ENCODE measurements at regions not wholly inside any gene's neighbourhood (a gene's known extent, or its start where the extent isn't known, plus 50 kb on each side); places are given as distances from the start of the nearest gene placed in this dataset.

DNA sequence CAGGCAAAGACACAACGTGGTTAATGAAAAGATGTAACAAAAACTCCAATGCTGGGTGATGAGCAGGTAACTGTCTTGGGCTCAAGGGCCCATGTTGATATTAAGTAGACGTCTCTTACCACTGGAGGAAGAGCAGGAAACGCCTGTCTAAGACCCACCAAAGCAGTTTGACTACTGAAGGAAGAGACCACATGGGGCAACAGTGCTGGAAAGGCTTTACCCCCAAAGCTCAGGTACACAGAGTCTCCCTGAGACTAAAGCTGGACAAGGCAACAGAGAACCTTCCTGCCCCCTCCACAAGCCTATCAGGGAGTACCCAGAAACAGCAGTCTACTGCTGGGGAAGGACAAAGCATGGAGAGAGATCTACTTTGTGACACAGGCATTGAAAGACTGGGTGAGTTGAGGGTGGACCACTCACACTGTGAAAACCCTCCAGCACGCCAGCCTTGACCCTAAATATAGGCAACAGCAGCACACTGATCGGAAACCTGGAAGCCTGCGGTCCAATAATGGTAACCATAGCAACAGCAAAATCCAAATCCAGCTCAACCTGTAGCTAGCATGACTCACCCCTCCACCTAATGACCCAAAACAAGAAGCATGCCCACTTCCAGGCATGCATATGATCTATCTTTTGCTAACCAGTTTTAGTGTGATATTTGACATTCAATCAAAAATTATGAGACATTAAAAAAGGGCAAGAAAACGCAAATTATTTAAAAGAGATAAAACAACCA is 270.5 kb upstream of the SDK2 start:
- no peak for TF ChIP-seq EZH2 (IDR thresholded peaks at IDR 0.05)
- TF ChIP-seq FOXP2 (optimal IDR thresholded peaks at IDR 0.05; ENCODE audit: control extremely low read depth, extremely low read length, insufficient read depth), result no peak

Measured in SK-N-MC (cell line).